ENCODE measurements at regions not wholly inside any gene's neighbourhood (a gene's known extent, or its start where the extent isn't known, plus 50 kb on each side); places are given as distances from the start of the nearest gene placed in this dataset.
"Not testable (repeated sequence)": the region's sequence is repeated elsewhere in the genome, so short reads cannot be mapped to it uniquely, and the experiment has no call there.

GRCh38 chr6:74439123-74439811, 743.3 kb downstream of the CD109 start:
- TF ChIP-seq, protein P1, sequence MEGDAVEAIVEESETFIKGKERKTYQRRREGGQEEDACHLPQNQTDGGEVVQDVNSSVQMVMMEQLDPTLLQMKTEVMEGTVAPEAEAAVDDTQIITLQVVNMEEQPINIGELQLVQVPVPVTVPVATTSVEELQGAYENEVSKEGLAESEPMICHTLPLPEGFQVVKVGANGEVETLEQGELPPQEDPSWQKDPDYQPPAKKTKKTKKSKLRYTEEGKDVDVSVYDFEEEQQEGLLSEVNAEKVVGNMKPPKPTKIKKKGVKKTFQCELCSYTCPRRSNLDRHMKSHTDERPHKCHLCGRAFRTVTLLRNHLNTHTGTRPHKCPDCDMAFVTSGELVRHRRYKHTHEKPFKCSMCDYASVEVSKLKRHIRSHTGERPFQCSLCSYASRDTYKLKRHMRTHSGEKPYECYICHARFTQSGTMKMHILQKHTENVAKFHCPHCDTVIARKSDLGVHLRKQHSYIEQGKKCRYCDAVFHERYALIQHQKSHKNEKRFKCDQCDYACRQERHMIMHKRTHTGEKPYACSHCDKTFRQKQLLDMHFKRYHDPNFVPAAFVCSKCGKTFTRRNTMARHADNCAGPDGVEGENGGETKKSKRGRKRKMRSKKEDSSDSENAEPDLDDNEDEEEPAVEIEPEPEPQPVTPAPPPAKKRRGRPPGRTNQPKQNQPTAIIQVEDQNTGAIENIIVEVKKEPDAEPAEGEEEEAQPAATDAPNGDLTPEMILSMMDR (IDR thresholded peaks at IDR 0.05; ENCODE audit: unreplicated experiment) = no peak
- Mint-ChIP-seq H3K4me1 (ENCODE audit: insufficient read depth, unreplicated experiment) (no peaks in the 10 kb centered on the region), H3K4me3 (ENCODE audit: unreplicated experiment) (no peak overlapping the region), H3K27me3 (ENCODE audit: insufficient read depth, unreplicated experiment) (no peaks in the 10 kb centered on the region), H3K9me3 (ENCODE audit: unreplicated experiment) (no peaks in the 10 kb centered on the region), H3K27ac (ENCODE audit: low read depth, unreplicated experiment) (no peak overlapping the region), H3K36me3 (ENCODE audit: insufficient read depth, unreplicated experiment) (no peaks in the 10 kb centered on the region)
- ChIA-PET POLR2A (no interaction called here), CTCF (interaction anchor here (0.7 kb wide), 1 partner anchor 764 kb away, joined by 3 read pairs; no protein-coding TSS in a partner anchor)
- no TSS peak for BruUV-seq (replicated peaks)
- DNase-seq (ENCODE audit: unreplicated experiment) = no peak
- intact Hi-C loops (cut with micrococcal nuclease) = no loop called here

DNA sequence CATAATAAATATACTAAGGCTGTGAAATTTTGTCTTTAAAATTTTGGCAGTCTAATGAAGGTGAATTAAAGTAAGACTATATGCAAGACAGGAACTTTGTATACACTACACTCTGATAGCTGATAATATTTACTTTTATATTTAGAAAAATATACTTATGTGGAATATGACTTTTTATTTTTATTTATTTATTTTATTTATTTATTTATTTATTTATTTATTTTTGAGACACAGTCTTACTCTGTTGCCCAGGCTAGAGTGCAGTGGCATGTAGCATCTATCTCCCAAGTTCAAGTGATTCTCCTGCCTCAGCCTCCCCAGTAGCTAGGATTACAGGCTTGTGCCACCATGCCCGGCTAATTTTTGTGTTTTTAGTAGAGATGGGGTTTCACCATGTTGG, 742.4 kb downstream of the CD109 start:
- H3K9me3 Mint-ChIP-seq (ENCODE audit: unreplicated experiment); DNase-seq (ENCODE audit: unreplicated experiment); POLR2A ChIA-PET; H3K27me3 Mint-ChIP-seq (ENCODE audit: insufficient read depth, unreplicated experiment); BruUV-seq (replicated peaks); H3K4me3 Mint-ChIP-seq (ENCODE audit: unreplicated experiment); H3K27ac Mint-ChIP-seq (ENCODE audit: low read depth, unreplicated experiment); intact Hi-C loops (cut with micrococcal nuclease); H3K4me1 Mint-ChIP-seq (ENCODE audit: insufficient read depth, unreplicated experiment); H3K36me3 Mint-ChIP-seq (ENCODE audit: insufficient read depth, unreplicated experiment); CTCF ChIA-PET: not testable (repeated sequence)

DNA sequence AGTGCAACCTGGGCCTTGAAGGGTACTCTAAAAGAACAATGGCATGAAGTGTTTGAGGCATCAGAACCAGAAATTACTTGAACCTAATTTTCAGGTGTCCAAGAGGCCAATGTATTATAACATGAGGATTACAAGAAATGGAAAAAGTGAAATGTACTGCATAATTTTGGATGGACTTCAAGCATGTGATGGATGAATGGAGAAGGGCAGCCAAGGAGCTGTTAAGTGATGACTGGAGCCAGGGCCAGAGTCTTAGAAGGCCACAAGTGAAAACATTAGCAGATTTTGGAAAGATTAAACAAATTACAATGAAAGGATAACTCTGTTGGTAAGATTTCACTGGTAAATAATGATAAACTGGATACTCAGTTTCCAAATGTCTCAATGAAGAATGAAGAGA, 738.2 kb downstream of the CD109 start:
- Mint-ChIP-seq H3K4me1 (ENCODE audit: insufficient read depth, unreplicated experiment) (no peaks in the 10 kb centered on the region), H3K9me3 (ENCODE audit: unreplicated experiment) (no peaks in the 10 kb centered on the region), H3K27me3 (ENCODE audit: insufficient read depth, unreplicated experiment) (no peaks in the 10 kb centered on the region), H3K36me3 (ENCODE audit: insufficient read depth, unreplicated experiment) (no peaks in the 10 kb centered on the region), H3K27ac (ENCODE audit: low read depth, unreplicated experiment) (no peak overlapping the region), H3K4me3 (ENCODE audit: unreplicated experiment) (no peak overlapping the region)
- DNase-seq (ENCODE audit: unreplicated experiment) = no peak
- POLR2A ChIA-PET = no interaction called here
- intact Hi-C loops (cut with micrococcal nuclease) = no loop called here
- no TSS peak for BruUV-seq (replicated peaks)
- CTCF ChIA-PET = interaction anchor here (0.6 kb wide), 1 partner anchor 527 kb away, joined by 3 read pairs; no protein-coding TSS in a partner anchor
- TF ChIP-seq, protein P1 (IDR thresholded peaks at IDR 0.05; ENCODE audit: unreplicated experiment) = no peak

- Mint-ChIP-seq H3K4me3 (ENCODE audit: unreplicated experiment) (no peak overlapping the region), H3K27ac (ENCODE audit: low read depth, unreplicated experiment) (no peak overlapping the region), H3K9me3 (ENCODE audit: unreplicated experiment) (no peaks in the 10 kb centered on the region), H3K36me3 (ENCODE audit: insufficient read depth, unreplicated experiment) (no peaks in the 10 kb centered on the region), H3K27me3 (ENCODE audit: insufficient read depth, unreplicated experiment) (no peaks in the 10 kb centered on the region), H3K4me1 (ENCODE audit: insufficient read depth, unreplicated experiment) (no peaks in the 10 kb centered on the region)
- no peak for DNase-seq (ENCODE audit: unreplicated experiment)
- intact Hi-C loops (cut with micrococcal nuclease) = no loop called here
- no TSS peak for BruUV-seq (replicated peaks)
- CTCF ChIA-PET = interaction anchor here (0.7 kb wide), 1 partner anchor 120 kb away, joined by 4 read pairs; no protein-coding TSS in a partner anchor
- POLR2A ChIA-PET = interaction anchor here (0.6 to 0.7 kb wide), 2 partner anchors 227 to 480 kb away, joined by 3 read pairs; no protein-coding TSS in a partner anchor
- TF ChIP-seq, protein P1 (IDR thresholded peaks at IDR 0.05; ENCODE audit: unreplicated experiment) = no peak
Measured at GRCh38 chr6:74431873-74432580, 736.0 kb downstream of the CD109 start.
